ENCODE measurements at regions not wholly inside any gene's neighbourhood (a gene's known extent, or its start where the extent isn't known, plus 50 kb on each side); places are given as distances from the start of the nearest gene placed in this dataset.

GRCh38 chr5:155485386-155485785 lies 471.8 kb downstream of the KIF4B start:
- TF ChIP-seq CHD2 (IDR thresholded peaks at IDR 0.05; ENCODE audit: low read length) (no peak), EZH2 (IDR thresholded peaks at IDR 0.05; ENCODE audit: low read depth, low read length, severe bottlenecking) (no peak), BCL11A (IDR thresholded peaks at IDR 0.05; ENCODE audit: low read depth in 2 of 2, low read length in 2 of 2) (no peak), CTCF (IDR thresholded peaks at IDR 0.05; ENCODE audit: control extremely low read depth in 1 of 3, insufficient read depth in 1 of 3, low read depth in 1 of 3, low read length in 3 of 3) (no peak)

All from H1 (cell line).